Activated naive CD4-positive, alpha-beta T cell treated with anti-CD3 and anti-CD28 coated beads for 36 hours (primary cell): ENCODE measurements at regions not wholly inside any gene's neighbourhood (a gene's known extent, or its start where the extent isn't known, plus 50 kb on each side); places are given as distances from the start of the nearest gene placed in this dataset.

Source experiments
- CTCF ChIA-PET: fragments of 350-600 bp; sonication (Branson Sonifier 250); formaldehyde crosslinking; loops from one replicate; lab custom pipeline; 2021; ENCODE audit warnings: antibody characterized with exemption; lab: Charles Lee
- DNase-seq: peaks from one replicate; pipeline ENCODE4 v3.0.0-alpha.2; 2020
- H3K27ac Mint-ChIP-seq: one replicate; pipeline ENCODE4 v1.8.0; 2021; ENCODE audit warnings: mild to moderate bottlenecking, mixed read lengths
- H3K27me3 Mint-ChIP-seq: one replicate; pipeline ENCODE4 v1.8.0; 2021; ENCODE audit warnings: low read depth, mixed read lengths
- H3K36me3 Mint-ChIP-seq: one replicate; pipeline ENCODE4 v1.8.0; 2021; ENCODE audit warnings: low read depth, mixed read lengths
- H3K4me1 Mint-ChIP-seq: one replicate; pipeline ENCODE4 v1.8.0; 2021; ENCODE audit warnings: low read depth, mixed read lengths
- H3K4me3 Mint-ChIP-seq: one replicate; pipeline ENCODE4 v1.8.0; 2021; ENCODE audit warnings: mild to moderate bottlenecking, moderate library complexity, mixed read lengths
- H3K9me3 Mint-ChIP-seq: one replicate; pipeline ENCODE4 v1.8.0; 2021; ENCODE audit warnings: mixed read lengths
- intact Hi-C: fragments of 100-400 bp; cut with micrococcal nuclease; formaldehyde crosslinking; loops from one replicate; pipeline ENCODE4 v1.15.1; 2023

GRCh38 chr7:16084875-16085274, 336.5 kb downstream of the CRPPA start:
- Mint-ChIP-seq H3K4me1 (no peaks in the 10 kb centered on the region), H3K27me3 (no peaks in the 10 kb centered on the region), H3K4me3 (no peak overlapping the region), H3K27ac (no peak overlapping the region), H3K36me3 (no peaks in the 10 kb centered on the region), H3K9me3 (no peaks in the 10 kb centered on the region)
- intact Hi-C loops = no loop called here
- DNase-seq = no peak
- CTCF ChIA-PET = interaction anchor here (1.2 kb wide), 1 partner anchor 12 kb away, joined by 3 read pairs; no protein-coding TSS in a partner anchor

- no peak overlapping the region for H3K27ac Mint-ChIP-seq
- CTCF ChIA-PET = interaction anchor here (1.2 kb wide), 1 partner anchor 11 kb away, joined by 3 read pairs; no protein-coding TSS in a partner anchor
- intact Hi-C loops = no loop called here
- H3K27me3 Mint-ChIP-seq = no peaks in the 10 kb centered on the region
- H3K36me3 Mint-ChIP-seq = no peaks in the 10 kb centered on the region
- H3K4me1 Mint-ChIP-seq = no peaks in the 10 kb centered on the region
- no peak overlapping the region for H3K4me3 Mint-ChIP-seq
- DNase-seq = no peak
- no peaks in the 10 kb centered on the region for H3K9me3 Mint-ChIP-seq
These were observed 337.0 kb downstream of the CRPPA start for GRCh38 chr7:16084370-16084769.

GRCh38 chr7:16083931-16084330, 337.4 kb downstream of the CRPPA start:
- H3K9me3 Mint-ChIP-seq = no peaks in the 10 kb centered on the region
- no peak for DNase-seq
- no peak overlapping the region for H3K4me3 Mint-ChIP-seq
- intact Hi-C loops = no loop called here
- H3K36me3 Mint-ChIP-seq = no peaks in the 10 kb centered on the region
- H3K4me1 Mint-ChIP-seq = no peaks in the 10 kb centered on the region
- H3K27ac Mint-ChIP-seq = no peak overlapping the region
- CTCF ChIA-PET = interaction anchor here (1.2 kb wide), 1 partner anchor 11 kb away, joined by 3 read pairs; no protein-coding TSS in a partner anchor
- no peaks in the 10 kb centered on the region for H3K27me3 Mint-ChIP-seq

- Mint-ChIP-seq H3K36me3 (no peaks in the 10 kb centered on the region), H3K27ac (no peak overlapping the region), H3K4me3 (no peak overlapping the region), H3K9me3 (no peaks in the 10 kb centered on the region), H3K4me1 (no peaks in the 10 kb centered on the region), H3K27me3 (no peaks in the 10 kb centered on the region)
- CTCF ChIA-PET = interaction anchor here (4.0 kb wide), 1 partner anchor 485 kb away, joined by 37 read pairs; no protein-coding TSS in a partner anchor
- intact Hi-C loops = no loop called here
- no peak for DNase-seq
These were observed 341.2 kb downstream of the CRPPA start for GRCh38 chr7:16080131-16080530.

- intact Hi-C loops = loop anchor here (10.0 kb wide), 1 partner anchor 1065 kb away; no protein-coding TSS in a partner anchor
- Mint-ChIP-seq H3K27me3 (no peaks in the 10 kb centered on the region), H3K4me1 (no peaks in the 10 kb centered on the region), H3K36me3 (no peaks in the 10 kb centered on the region), H3K9me3 (no peaks in the 10 kb centered on the region), H3K27ac (no peak overlapping the region), H3K4me3 (no peak overlapping the region)
- no peak for DNase-seq
- CTCF ChIA-PET = interaction anchor here (4.0 kb wide), 1 partner anchor 485 kb away, joined by 37 read pairs; no protein-coding TSS in a partner anchor
These were observed 341.6 kb downstream of the CRPPA start for GRCh38 chr7:16079723-16080122.

GRCh38 chr7:16078076-16078952, 343.0 kb downstream of the CRPPA start:
- DNase-seq = peak; percentile 30
- no peak overlapping the region for H3K27ac Mint-ChIP-seq
- H3K9me3 Mint-ChIP-seq = no peaks in the 10 kb centered on the region
- CTCF ChIA-PET = interaction anchor here (0.7 to 4.0 kb wide), 4 partner anchors 66 to 840 kb away, joined by 3 to 37 read pairs (median 4); no protein-coding TSS in a partner anchor
- H3K36me3 Mint-ChIP-seq = no peaks in the 10 kb centered on the region
- H3K27me3 Mint-ChIP-seq = no peaks in the 10 kb centered on the region
- H3K4me3 Mint-ChIP-seq = no peak overlapping the region
- no peaks in the 10 kb centered on the region for H3K4me1 Mint-ChIP-seq
- intact Hi-C loops = loop anchor here (1.0 to 10.0 kb wide), 4 partner anchors 342 to 1064 kb away; no protein-coding TSS in a partner anchor

GRCh38 chr7:16071246-16071857, 350.0 kb downstream of the CRPPA start:
- H3K36me3 Mint-ChIP-seq = no peaks in the 10 kb centered on the region
- intact Hi-C loops = loop anchor here (1.0 to 10.0 kb wide), 4 partner anchors 745 to 1374 kb away; no protein-coding TSS in a partner anchor
- H3K27ac Mint-ChIP-seq = no peak overlapping the region
- CTCF ChIA-PET = interaction anchor here (0.6 to 0.8 kb wide), 5 partner anchors 11 to 846 kb away, joined by 3 to 4 read pairs (median 3); no protein-coding TSS in a partner anchor
- H3K4me1 Mint-ChIP-seq = no peaks in the 10 kb centered on the region
- no peaks in the 10 kb centered on the region for H3K27me3 Mint-ChIP-seq
- no peaks in the 10 kb centered on the region for H3K9me3 Mint-ChIP-seq
- DNase-seq = no peak
- H3K4me3 Mint-ChIP-seq = no peak overlapping the region

- intact Hi-C loops = loop anchor here (1.0 to 10.0 kb wide), 4 partner anchors 745 to 1374 kb away; no protein-coding TSS in a partner anchor
- Mint-ChIP-seq H3K9me3 (no peaks in the 10 kb centered on the region), H3K36me3 (no peaks in the 10 kb centered on the region), H3K27me3 (no peaks in the 10 kb centered on the region), H3K27ac (no peak overlapping the region), H3K4me3 (no peak overlapping the region), H3K4me1 (no peaks in the 10 kb centered on the region)
- DNase-seq = no peak
- CTCF ChIA-PET = interaction anchor here (0.7 kb wide), 1 partner anchor 847 kb away, joined by 3 read pairs; no protein-coding TSS in a partner anchor
These were observed 350.5 kb downstream of the CRPPA start for GRCh38 chr7:16070806-16071205.

GRCh38 chr7:16069998-16070397, 351.3 kb downstream of the CRPPA start:
- Mint-ChIP-seq H3K27me3 (no peaks in the 10 kb centered on the region), H3K36me3 (no peaks in the 10 kb centered on the region), H3K4me1 (no peaks in the 10 kb centered on the region), H3K4me3 (no peak overlapping the region), H3K27ac (no peak overlapping the region), H3K9me3 (no peaks in the 10 kb centered on the region)
- DNase-seq = no peak
- CTCF ChIA-PET = no interaction called here
- intact Hi-C loops = loop anchor here (5.0 to 10.0 kb wide), 2 partner anchors 1055 to 1373 kb away; no protein-coding TSS in a partner anchor

GRCh38 chr7:16068183-16068582, 353.2 kb downstream of the CRPPA start:
- no peaks in the 10 kb centered on the region for H3K9me3 Mint-ChIP-seq
- DNase-seq = no peak
- CTCF ChIA-PET = no interaction called here

GRCh38 chr7:16067711-16068110, 353.6 kb downstream of the CRPPA start:
- no peaks in the 10 kb centered on the region for H3K9me3 Mint-ChIP-seq
- intact Hi-C loops = no loop called here

More at GRCh38 chr7:16068183-16068582, 353.2 kb downstream of the CRPPA start:
- Mint-ChIP-seq H3K27me3 (no peaks in the 10 kb centered on the region), H3K36me3 (no peaks in the 10 kb centered on the region), H3K4me3 (no peak overlapping the region), H3K27ac (no peak overlapping the region), H3K4me1 (no peaks in the 10 kb centered on the region)
- intact Hi-C loops = no loop called here

More at GRCh38 chr7:16067711-16068110, 353.6 kb downstream of the CRPPA start:
- CTCF ChIA-PET = no interaction called here
- DNase-seq = no peak
- H3K4me3 Mint-ChIP-seq = no peak overlapping the region
- H3K36me3 Mint-ChIP-seq = no peaks in the 10 kb centered on the region
- H3K4me1 Mint-ChIP-seq = no peaks in the 10 kb centered on the region
- H3K27me3 Mint-ChIP-seq = no peaks in the 10 kb centered on the region
- H3K27ac Mint-ChIP-seq = no peak overlapping the region
